ENCODE measurements at regions not wholly inside any gene's neighbourhood (a gene's known extent, or its start where the extent isn't known, plus 50 kb on each side); places are given as distances from the start of the nearest gene placed in this dataset.

GRCh38 chr6:84466511-84466910 lies 239.1 kb upstream of the CEP162 start:
- TF ChIP-seq CTCF (conservative IDR thresholded peaks at IDR 0.05; ENCODE audit: low read length) (no peak), EZH2phosphoT487 (IDR thresholded peaks at IDR 0.05; ENCODE audit: borderline replicate concordance) (no peak)
